ENCODE measurements at regions not wholly inside any gene's neighbourhood (a gene's known extent, or its start where the extent isn't known, plus 50 kb on each side); places are given as distances from the start of the nearest gene placed in this dataset.

DNA sequence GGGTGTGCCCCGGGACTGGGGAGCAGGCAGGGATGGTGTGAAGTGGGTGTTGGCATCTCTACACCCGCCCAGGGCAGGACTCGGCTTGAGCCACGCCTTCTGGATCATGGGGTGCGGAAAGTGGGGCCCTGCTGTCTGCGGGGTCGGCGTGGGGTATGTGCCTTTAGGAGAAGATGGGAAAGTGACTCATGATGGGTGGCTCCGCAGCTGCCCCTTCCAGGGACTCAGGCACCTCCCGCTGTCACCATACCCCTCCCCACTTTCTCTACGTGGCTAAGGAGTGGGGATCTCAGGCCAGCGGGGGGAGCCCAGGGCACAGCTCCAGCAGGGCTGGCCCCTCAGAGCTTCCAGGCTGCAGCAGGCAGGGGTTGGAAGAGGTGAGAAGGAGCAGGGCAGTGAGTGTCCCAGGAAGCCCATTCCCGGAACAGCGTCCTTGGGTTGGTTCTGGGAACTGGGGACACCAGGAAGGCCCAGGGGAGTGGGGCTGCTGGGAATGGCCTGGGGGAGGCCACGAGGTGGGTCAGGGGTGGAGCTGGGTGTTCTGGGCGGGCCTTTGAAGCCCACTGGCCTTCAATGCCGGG lies 102.9 kb upstream of the FGF3 start:
- no peak overlapping the region for H3K4me3 ChIP-seq
- DNase-seq (ENCODE audit: low read depth in 1 of 2, low spot score in 1 of 2) (no peak), FAIRE-seq (no peak), ATAC-seq (no peak)
- POLR2A ChIA-PET: no interaction called here
- no peaks in the 10 kb centered on the region for H3K9me3 ChIP-seq
- WGBS (ENCODE audit: missing lambda C conversion rate): 73% methylated on average over 14 of the region's 17 CpGs
- H3K4me2 ChIP-seq: no peak overlapping the region
- CTCF ChIA-PET: interaction anchor here (1.0 to 8.0 kb wide), 13 partner anchors 9 to 277 kb away, joined by 3 to 127 read pairs (median 4); partner anchors contain the start of genes FADD and FGF19
- H3K4me1 ChIP-seq: 0 out of 3 replicates have a peak, but pooled peaks cover 4% of the 10 kb centered on the region
- H3K27ac ChIP-seq: no peak overlapping the region
- TF ChIP-seq FOXS1 (CRISPR knock-in tag; IDR thresholded peaks at IDR 0.05) (no peak), HOXB13 (CRISPR knock-in tag; IDR thresholded peaks at IDR 0.05; ENCODE audit: low read depth) (no peak), ZNF302 (CRISPR knock-in tag; IDR thresholded peaks at IDR 0.05) (no peak), FOSL2 (IDR thresholded peaks at IDR 0.05) (no peak), FOSL2 (CRISPR knock-in tag; IDR thresholded peaks at IDR 0.05) (no peak), CHD2 (IDR thresholded peaks at IDR 0.05; ENCODE audit: low read length, partially characterized antibody) (no peak), RFX5 (IDR thresholded peaks at IDR 0.05) (no peak), RNF2 (IDR thresholded peaks at IDR 0.05; ENCODE audit: borderline replicate concordance, low read depth) (no peak), HEYL (CRISPR knock-in tag; IDR thresholded peaks at IDR 0.05) (no peak), KDM1A (IDR thresholded peaks at IDR 0.05; ENCODE audit: low read depth) (no peak), HOXB5 (CRISPR knock-in tag; IDR thresholded peaks at IDR 0.05) (no peak), ZC3H11A (IDR thresholded peaks at IDR 0.05) (no peak), SMC3 (IDR thresholded peaks at IDR 0.05) (no peak), TFCP2L1 (CRISPR knock-in tag; IDR thresholded peaks at IDR 0.05) (no peak), FOSB (CRISPR knock-in tag; IDR thresholded peaks at IDR 0.05) (no peak)
- TF ChIP-seq, protein P1, sequence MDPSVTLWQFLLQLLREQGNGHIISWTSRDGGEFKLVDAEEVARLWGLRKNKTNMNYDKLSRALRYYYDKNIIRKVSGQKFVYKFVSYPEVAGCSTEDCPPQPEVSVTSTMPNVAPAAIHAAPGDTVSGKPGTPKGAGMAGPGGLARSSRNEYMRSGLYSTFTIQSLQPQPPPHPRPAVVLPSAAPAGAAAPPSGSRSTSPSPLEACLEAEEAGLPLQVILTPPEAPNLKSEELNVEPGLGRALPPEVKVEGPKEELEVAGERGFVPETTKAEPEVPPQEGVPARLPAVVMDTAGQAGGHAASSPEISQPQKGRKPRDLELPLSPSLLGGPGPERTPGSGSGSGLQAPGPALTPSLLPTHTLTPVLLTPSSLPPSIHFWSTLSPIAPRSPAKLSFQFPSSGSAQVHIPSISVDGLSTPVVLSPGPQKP (IDR thresholded peaks at IDR 0.05; ENCODE audit: low read depth, low read length): no peak
- TF ChIP-seq, protein P2, sequence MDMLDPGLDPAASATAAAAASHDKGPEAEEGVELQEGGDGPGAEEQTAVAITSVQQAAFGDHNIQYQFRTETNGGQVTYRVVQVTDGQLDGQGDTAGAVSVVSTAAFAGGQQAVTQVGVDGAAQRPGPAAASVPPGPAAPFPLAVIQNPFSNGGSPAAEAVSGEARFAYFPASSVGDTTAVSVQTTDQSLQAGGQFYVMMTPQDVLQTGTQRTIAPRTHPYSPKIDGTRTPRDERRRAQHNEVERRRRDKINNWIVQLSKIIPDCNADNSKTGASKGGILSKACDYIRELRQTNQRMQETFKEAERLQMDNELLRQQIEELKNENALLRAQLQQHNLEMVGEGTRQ (IDR thresholded peaks at IDR 0.05): no peak
- TF ChIP-seq, protein P3, sequence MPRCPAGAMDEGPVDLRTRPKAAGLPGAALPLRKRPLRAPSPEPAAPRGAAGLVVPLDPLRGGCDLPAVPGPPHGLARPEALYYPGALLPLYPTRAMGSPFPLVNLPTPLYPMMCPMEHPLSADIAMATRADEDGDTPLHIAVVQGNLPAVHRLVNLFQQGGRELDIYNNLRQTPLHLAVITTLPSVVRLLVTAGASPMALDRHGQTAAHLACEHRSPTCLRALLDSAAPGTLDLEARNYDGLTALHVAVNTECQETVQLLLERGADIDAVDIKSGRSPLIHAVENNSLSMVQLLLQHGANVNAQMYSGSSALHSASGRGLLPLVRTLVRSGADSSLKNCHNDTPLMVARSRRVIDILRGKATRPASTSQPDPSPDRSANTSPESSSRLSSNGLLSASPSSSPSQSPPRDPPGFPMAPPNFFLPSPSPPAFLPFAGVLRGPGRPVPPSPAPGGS (IDR thresholded peaks at IDR 0.05): no peak

DNA sequence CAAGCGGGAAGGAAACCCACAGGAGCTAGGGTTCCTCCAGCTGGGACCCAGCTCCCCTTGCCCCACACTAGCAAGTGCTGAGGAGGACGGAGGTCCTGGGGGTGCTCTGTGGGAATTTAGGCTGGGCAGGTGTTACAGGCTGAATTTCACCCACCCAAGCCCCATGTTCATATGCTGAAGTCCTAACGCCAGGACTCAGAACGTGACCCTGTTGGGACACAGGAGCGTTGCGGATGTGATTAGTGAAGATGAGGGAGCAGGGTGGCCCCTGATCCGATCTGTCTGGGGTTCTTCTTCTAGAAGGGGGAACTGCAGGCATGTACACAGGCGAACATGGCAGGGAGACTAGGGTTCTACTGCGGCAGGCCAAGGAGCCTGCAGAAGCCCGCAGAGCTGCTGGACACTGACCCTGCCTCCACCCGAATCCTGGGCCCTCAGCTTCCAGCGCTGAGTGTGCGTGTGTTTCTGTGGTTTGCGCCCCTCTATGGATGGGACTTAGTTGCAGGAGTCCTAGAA lies 103.4 kb upstream of the FGF3 start:
- H3K4me2 ChIP-seq: no peak overlapping the region
- 0 out of 3 replicates have a peak, but pooled peaks cover 4% of the 10 kb centered on the region for H3K4me1 ChIP-seq
- no peak overlapping the region for H3K4me3 ChIP-seq
- ATAC-seq (no peak), FAIRE-seq (no peak), DNase-seq (ENCODE audit: low read depth in 1 of 2, low spot score in 1 of 2) (no peak)
- ChIA-PET CTCF (interaction anchor here (1.0 to 8.0 kb wide), 9 partner anchors 13 to 277 kb away, joined by 3 to 127 read pairs (median 3); partner anchors contain the start of gene FADD), POLR2A (no interaction called here)
- H3K27ac ChIP-seq: no peak overlapping the region
- TF ChIP-seq RFX5 (IDR thresholded peaks at IDR 0.05): no peak
- TF ChIP-seq, protein P4, sequence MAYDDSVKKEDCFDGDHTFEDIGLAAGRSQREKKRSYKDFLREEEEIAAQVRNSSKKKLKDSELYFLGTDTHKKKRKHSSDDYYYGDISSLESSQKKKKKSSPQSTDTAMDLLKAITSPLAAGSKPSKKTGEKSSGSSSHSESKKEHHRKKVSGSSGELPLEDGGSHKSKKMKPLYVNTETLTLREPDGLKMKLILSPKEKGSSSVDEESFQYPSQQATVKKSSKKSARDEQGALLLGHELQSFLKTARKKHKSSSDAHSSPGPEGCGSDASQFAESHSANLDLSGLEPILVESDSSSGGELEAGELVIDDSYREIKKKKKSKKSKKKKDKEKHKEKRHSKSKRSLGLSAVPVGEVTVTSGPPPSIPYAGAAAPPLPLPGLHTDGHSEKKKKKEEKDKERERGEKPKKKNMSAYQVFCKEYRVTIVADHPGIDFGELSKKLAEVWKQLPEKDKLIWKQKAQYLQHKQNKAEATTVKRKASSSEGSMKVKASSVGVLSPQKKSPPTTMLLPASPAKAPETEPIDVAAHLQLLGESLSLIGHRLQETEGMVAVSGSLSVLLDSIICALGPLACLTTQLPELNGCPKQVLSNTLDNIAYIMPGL (CRISPR knock-in tag; IDR thresholded peaks at IDR 0.05; ENCODE audit: borderline replicate concordance): no peak
- TF ChIP-seq TP53 (CRISPR knock-in tag; IDR thresholded peaks at IDR 0.05): no peak
- TF ChIP-seq, protein P2 (IDR thresholded peaks at IDR 0.05): no peak
- TF ChIP-seq FOSL2 (IDR thresholded peaks at IDR 0.05): no peak
- TF ChIP-seq FOSL2 (CRISPR knock-in tag; IDR thresholded peaks at IDR 0.05): no peak
- no peak for TF ChIP-seq CEBPB (IDR thresholded peaks at IDR 0.05)
- no peak for TF ChIP-seq CBX2 (IDR thresholded peaks at IDR 0.05; ENCODE audit: borderline replicate concordance, low read depth)
- no peak for TF ChIP-seq CBX8 (IDR thresholded peaks at IDR 0.05)
- no peak for TF ChIP-seq HOXA7 (CRISPR knock-in tag; IDR thresholded peaks at IDR 0.05)
- no peak for TF ChIP-seq GATA3 (IDR thresholded peaks at IDR 0.05; ENCODE audit: borderline replicate concordance)
- no peak for TF ChIP-seq KDM1A (IDR thresholded peaks at IDR 0.05; ENCODE audit: low read depth)
- no peak for TF ChIP-seq RNF2 (IDR thresholded peaks at IDR 0.05; ENCODE audit: borderline replicate concordance, low read depth)
- TF ChIP-seq ZNF302 (CRISPR knock-in tag; IDR thresholded peaks at IDR 0.05): no peak
- 84% methylated on average over 14 of the region's 14 CpGs for WGBS (ENCODE audit: missing lambda C conversion rate)
- H3K9me3 ChIP-seq: no peaks in the 10 kb centered on the region

All from A549 (cell line).